ENCODE measurements at regions not wholly inside any gene's neighbourhood (a gene's known extent, or its start where the extent isn't known, plus 50 kb on each side); places are given as distances from the start of the nearest gene placed in this dataset.

GRCh38 chr2:15728245-15728938 is 136.7 kb downstream of the DDX1 start:
- ATAC-seq = no peak
- H3K27ac Mint-ChIP-seq = no peak overlapping the region
- peaks cover 54% of the 10 kb centered on the region for H3K27me3 Mint-ChIP-seq
- no peak for DNase-seq
- no peaks in the 10 kb centered on the region for H3K36me3 Mint-ChIP-seq (ENCODE audit: low read depth)
- no peaks in the 10 kb centered on the region for H3K4me1 Mint-ChIP-seq
- no peaks in the 10 kb centered on the region for H3K9me3 ChIP-seq (ENCODE audit: control insufficient read depth, low read length, poor library complexity, severe bottlenecking)
- no peak overlapping the region for H3K4me3 Mint-ChIP-seq

DNA sequence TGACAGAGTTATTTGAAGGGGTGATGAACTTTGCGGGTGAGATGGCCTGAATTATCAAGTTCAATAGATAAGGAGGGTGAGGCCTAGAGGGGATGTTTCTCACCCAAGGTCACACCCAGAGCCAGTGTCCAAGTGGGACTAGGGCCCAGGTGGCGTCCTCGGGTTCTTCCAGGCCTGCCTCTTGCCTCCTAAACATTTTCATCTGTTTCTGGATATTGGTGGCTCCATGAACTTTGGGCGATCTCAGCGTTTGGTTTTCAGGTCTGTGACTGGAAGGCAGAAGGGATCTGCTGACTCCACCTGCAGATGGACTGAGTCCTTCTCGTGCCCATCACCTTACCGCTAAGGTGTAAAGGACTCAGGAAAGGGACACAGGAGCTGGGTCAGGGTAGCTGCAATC is 137.3 kb downstream of the DDX1 start:
- no peaks in the 10 kb centered on the region for H3K9me3 ChIP-seq (ENCODE audit: control insufficient read depth, low read length, poor library complexity, severe bottlenecking)
- ATAC-seq (no peak), DNase-seq (no peak)
- no peaks in the 10 kb centered on the region for H3K4me1 Mint-ChIP-seq
- no peak overlapping the region for H3K4me3 Mint-ChIP-seq
- H3K36me3 Mint-ChIP-seq (ENCODE audit: low read depth) = no peaks in the 10 kb centered on the region
- no peak overlapping the region for H3K27ac Mint-ChIP-seq
- H3K27me3 Mint-ChIP-seq = peaks cover 56% of the 10 kb centered on the region

- Mint-ChIP-seq H3K27me3 (peaks cover 59% of the 10 kb centered on the region), H3K4me3 (no peak overlapping the region), H3K4me1 (no peaks in the 10 kb centered on the region), H3K36me3 (ENCODE audit: low read depth) (no peaks in the 10 kb centered on the region), H3K27ac (no peak overlapping the region)
- DNase-seq = no peak
- ATAC-seq = no peak
- no peaks in the 10 kb centered on the region for H3K9me3 ChIP-seq (ENCODE audit: control insufficient read depth, low read length, poor library complexity, severe bottlenecking)
Observed at GRCh38 chr2:15729709-15730544, 138.3 kb downstream of the DDX1 start.

DNA sequence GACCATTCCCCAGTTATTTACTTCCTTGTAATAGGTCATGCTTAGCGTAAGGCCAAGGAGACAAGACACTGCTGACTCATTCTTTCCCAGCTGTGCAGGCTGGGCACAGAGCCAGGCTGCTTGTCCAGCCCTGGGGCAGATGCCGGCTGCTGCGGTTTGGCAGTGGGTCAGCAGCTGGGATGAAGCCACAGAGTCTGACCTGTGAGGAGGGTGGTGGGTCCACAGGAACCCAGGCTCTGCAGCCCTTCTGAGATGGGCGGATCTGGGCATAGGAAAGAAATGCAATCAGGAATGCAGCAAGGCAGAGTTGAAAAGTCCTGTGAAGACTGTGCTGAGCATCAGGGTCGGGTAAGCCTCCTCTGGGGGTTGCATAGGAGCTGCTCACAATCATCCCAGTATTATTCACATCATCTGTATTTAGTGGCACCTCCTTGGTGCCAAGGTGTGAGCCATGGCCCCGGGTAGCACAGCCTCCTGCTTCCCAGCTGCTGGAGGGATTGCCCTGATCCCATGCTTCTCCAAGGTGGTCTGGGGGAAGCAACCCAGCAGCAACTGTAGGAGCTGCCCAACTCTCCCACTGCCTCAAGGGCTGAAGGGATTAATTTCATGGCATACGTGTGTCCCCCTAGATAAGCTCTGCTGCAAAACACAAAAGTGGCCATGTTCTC is 139.0 kb downstream of the DDX1 start:
- Mint-ChIP-seq H3K4me3 (no peak overlapping the region), H3K36me3 (ENCODE audit: low read depth) (no peaks in the 10 kb centered on the region), H3K4me1 (no peaks in the 10 kb centered on the region), H3K27ac (no peak overlapping the region), H3K27me3 (peaks cover 55% of the 10 kb centered on the region)
- no peaks in the 10 kb centered on the region for H3K9me3 ChIP-seq (ENCODE audit: control insufficient read depth, low read length, poor library complexity, severe bottlenecking)
- ATAC-seq (no peak), DNase-seq (no peak)

GRCh38 chr2:15731213-15731888 is 139.7 kb downstream of the DDX1 start:
- Mint-ChIP-seq H3K4me3 (no peak overlapping the region), H3K4me1 (no peaks in the 10 kb centered on the region), H3K36me3 (ENCODE audit: low read depth) (no peaks in the 10 kb centered on the region), H3K27me3 (peaks cover 50% of the 10 kb centered on the region), H3K27ac (no peak overlapping the region)
- no peak for DNase-seq
- no peaks in the 10 kb centered on the region for H3K9me3 ChIP-seq (ENCODE audit: control insufficient read depth, low read length, poor library complexity, severe bottlenecking)
- ATAC-seq = no peak

DNA sequence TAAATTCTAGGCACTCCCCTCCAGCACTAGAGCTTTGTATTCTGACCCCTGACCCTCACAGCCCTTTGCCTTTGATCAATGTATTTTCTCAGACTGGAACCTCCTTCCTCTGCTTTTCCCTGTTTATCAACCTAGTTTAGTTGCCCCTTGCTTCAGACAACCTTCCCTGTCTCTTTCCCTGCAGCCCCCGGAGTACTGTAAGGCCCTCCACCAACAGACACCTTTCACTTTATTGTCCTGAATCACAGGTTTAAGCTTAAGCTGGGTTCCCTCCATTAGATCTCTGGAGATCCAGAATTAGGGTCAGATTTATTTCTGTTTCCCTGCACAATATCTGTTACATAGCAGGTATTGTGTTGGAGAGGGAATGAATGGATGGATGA is 140.2 kb downstream of the DDX1 start:
- no peaks in the 10 kb centered on the region for H3K36me3 Mint-ChIP-seq (ENCODE audit: low read depth)
- H3K9me3 ChIP-seq (ENCODE audit: control insufficient read depth, low read length, poor library complexity, severe bottlenecking) = no peaks in the 10 kb centered on the region
- no peak overlapping the region for H3K27ac Mint-ChIP-seq
- peaks cover 46% of the 10 kb centered on the region for H3K27me3 Mint-ChIP-seq
- ATAC-seq (no peak), DNase-seq (no peak)
- H3K4me3 Mint-ChIP-seq = no peak overlapping the region
- H3K4me1 Mint-ChIP-seq = no peaks in the 10 kb centered on the region

- H3K36me3 Mint-ChIP-seq (ENCODE audit: low read depth) = no peaks in the 10 kb centered on the region
- peaks cover 40% of the 10 kb centered on the region for H3K27me3 Mint-ChIP-seq
- H3K9me3 ChIP-seq (ENCODE audit: control insufficient read depth, low read length, poor library complexity, severe bottlenecking) = no peaks in the 10 kb centered on the region
- H3K27ac Mint-ChIP-seq = no peak overlapping the region
- no peaks in the 10 kb centered on the region for H3K4me1 Mint-ChIP-seq
- no peak for DNase-seq
- H3K4me3 Mint-ChIP-seq = no peak overlapping the region
- no peak for ATAC-seq
Observed at GRCh38 chr2:15732341-15733077, 140.8 kb downstream of the DDX1 start.

- no peak for DNase-seq
- no peak overlapping the region for H3K4me3 Mint-ChIP-seq
- H3K9me3 ChIP-seq (ENCODE audit: control insufficient read depth, low read length, poor library complexity, severe bottlenecking) = no peaks in the 10 kb centered on the region
- no peak for ATAC-seq
- H3K36me3 Mint-ChIP-seq (ENCODE audit: low read depth) = no peaks in the 10 kb centered on the region
- H3K27me3 Mint-ChIP-seq = peaks cover 37% of the 10 kb centered on the region
- no peak overlapping the region for H3K27ac Mint-ChIP-seq
- H3K4me1 Mint-ChIP-seq = no peaks in the 10 kb centered on the region
Observed at GRCh38 chr2:15733867-15734673, 142.4 kb downstream of the DDX1 start.

DNA sequence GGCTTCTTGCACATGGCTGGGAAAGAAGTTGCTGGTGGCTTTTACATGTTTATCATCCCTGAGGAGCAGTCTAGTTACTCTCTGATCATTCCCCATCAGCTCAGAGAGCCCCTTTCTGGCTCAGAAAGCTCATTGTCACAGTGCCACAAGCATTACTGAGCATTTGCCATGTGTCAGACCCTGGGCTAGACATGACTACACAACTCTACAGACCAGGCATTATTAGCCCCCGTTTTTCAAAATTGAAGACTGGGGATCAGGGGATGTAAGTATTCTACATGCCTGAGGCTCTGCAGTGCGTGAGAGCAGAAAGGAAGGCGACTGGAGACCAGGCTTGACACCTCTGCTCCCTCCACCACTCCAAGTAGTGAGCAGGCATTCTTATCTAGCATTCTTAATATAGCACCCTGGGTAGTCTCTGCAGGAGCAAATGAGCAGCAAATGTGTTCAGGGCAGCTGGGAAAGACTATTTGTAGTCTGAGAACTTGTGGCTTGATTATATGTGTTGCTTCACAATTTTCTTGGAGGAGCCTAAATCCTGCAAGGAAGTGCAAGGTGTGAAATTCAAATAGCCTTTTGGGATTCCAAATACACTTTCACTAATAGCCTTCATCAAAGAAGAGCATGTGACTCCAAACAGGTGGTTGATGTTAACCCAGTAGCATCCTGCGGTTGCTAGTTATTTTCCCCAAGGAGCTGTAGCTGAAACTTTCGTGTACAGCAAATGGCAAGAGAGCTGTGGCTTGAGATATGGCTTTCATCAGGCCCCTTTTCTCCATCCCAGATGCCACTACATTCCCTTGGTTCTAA is 143.2 kb downstream of the DDX1 start:
- H3K4me3 Mint-ChIP-seq = no peak overlapping the region
- no peaks in the 10 kb centered on the region for H3K9me3 ChIP-seq (ENCODE audit: control insufficient read depth, low read length, poor library complexity, severe bottlenecking)
- no peak for ATAC-seq
- H3K4me1 Mint-ChIP-seq = no peaks in the 10 kb centered on the region
- no peak overlapping the region for H3K27ac Mint-ChIP-seq
- no peak for DNase-seq
- H3K27me3 Mint-ChIP-seq = peaks cover 30% of the 10 kb centered on the region
- H3K36me3 Mint-ChIP-seq (ENCODE audit: low read depth) = no peaks in the 10 kb centered on the region

DNA sequence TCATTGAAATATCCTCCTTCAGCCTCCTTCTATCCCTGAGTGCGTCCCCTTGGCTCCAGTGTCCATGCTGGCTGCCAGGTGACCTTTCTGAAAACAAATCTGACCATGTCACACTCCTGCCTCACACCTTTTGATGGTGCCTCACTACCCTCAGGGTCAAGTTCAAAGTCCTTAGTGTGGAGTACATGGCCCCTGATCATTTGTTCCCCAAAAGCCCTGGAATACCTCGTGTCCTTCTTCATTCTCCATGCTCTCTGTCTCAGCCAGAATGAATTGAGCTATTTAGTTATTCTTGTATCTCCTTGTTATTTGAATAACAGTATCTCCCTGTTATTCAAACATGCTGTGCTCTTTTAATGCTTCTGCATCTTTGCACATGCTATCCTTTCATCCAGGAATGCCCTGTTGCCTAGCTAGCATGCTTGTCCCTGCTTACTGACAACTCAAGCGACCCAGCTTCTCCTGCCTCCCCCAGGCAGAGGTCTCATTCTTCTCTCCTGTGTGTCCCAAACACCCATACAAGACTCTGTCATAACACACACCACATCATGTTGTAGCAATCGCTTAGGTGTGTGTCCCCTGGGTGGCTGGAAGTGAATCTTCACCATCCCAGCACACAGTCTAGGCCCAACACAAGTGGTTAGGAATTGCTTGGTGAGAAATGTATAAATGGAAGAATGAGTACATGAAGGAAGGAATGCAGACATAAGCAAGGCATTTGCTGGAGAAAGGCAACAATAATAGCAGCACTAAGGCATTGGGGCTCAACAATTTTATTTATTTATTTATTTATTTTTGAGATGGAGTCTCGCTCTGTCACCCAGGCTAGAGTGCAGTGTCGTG is 144.0 kb downstream of the DDX1 start:
- H3K9me3 ChIP-seq (ENCODE audit: control insufficient read depth, low read length, poor library complexity, severe bottlenecking) = no peaks in the 10 kb centered on the region
- no peak for DNase-seq
- H3K27me3 Mint-ChIP-seq = peaks cover 30% of the 10 kb centered on the region
- ATAC-seq = no peak
- H3K27ac Mint-ChIP-seq = no peak overlapping the region
- H3K4me3 Mint-ChIP-seq = no peak overlapping the region
- no peaks in the 10 kb centered on the region for H3K36me3 Mint-ChIP-seq (ENCODE audit: low read depth)
- no peaks in the 10 kb centered on the region for H3K4me1 Mint-ChIP-seq
